ENCODE measurements at regions not wholly inside any gene's neighbourhood (a gene's known extent, or its start where the extent isn't known, plus 50 kb on each side); places are given as distances from the start of the nearest gene placed in this dataset.

DNA sequence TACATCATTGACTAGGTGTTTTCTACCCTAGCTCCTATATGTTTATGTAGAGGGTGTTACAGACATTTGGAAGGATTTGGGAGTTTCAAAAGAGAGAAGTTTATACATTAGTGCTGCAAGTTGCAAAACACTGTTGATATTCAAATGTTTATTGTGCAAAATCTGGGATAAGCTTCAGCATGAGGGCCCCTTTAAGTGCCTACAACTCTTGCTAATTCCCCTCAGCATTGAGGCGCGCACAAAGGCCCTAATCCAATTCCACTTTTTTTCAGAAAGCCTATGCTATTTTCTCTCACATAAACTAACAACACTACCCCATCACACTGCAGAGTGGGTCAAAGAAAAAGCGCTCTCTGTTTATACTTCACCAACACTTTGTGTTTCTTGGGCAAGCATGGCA lies 208.0 kb downstream of the NR2F2 start:
- H3K27me3 ChIP-seq (ENCODE audit: insufficient read depth, low read length), result no peaks in the 10 kb centered on the region
- 88% methylated on average over 3 of the region's 3 CpGs for WGBS

DNA sequence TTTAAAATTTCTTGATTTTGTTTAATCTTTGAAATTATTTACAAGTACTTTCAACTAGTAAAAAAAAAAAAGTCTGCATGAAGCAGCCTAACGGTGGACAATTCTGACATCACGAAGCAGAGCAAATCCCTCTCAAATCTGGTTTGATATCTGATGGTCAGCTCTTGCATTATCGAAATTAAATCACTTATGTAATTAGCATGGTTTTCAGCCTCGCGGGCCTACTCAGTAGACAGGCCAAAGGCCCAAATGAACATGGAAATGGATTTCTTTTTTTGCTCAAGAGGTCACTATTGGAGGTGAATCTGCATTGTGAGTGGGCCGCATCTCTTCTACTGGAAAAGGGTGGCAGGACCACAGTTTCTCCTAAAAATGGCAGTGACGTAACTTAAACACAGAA lies 209.8 kb downstream of the NR2F2 start:
- peaks cover 16% of the 10 kb centered on the region for H3K4me1 ChIP-seq (ENCODE audit: insufficient read depth, low read length)
- H3K9ac ChIP-seq (ENCODE audit: low read depth, low read length), result no peak overlapping the region
- no peak overlapping the region for H3K27ac ChIP-seq (ENCODE audit: low read depth, low read length)
- no peaks in the 10 kb centered on the region for H3K36me3 ChIP-seq (ENCODE audit: insufficient read depth, low read length)
- no peaks in the 10 kb centered on the region for H3K9me3 ChIP-seq (ENCODE audit: insufficient read depth, low read depth, low read length)
- WGBS, result 98% methylated on average over 7 of the region's 7 CpGs
- H3K4me3 ChIP-seq (ENCODE audit: low read length), result no peak overlapping the region
- H3K27me3 ChIP-seq (ENCODE audit: insufficient read depth, low read length), result no peaks in the 10 kb centered on the region

More for the DNA sequence above, 208.0 kb downstream of the NR2F2 start:
- Histone ChIP-seq H3K36me3 (ENCODE audit: insufficient read depth, low read length) (no peaks in the 10 kb centered on the region), H3K9me3 (ENCODE audit: insufficient read depth, low read depth, low read length) (no peaks in the 10 kb centered on the region), H3K9ac (ENCODE audit: low read depth, low read length) (no peak overlapping the region), H3K4me3 (ENCODE audit: low read length) (no peak overlapping the region), H3K4me1 (ENCODE audit: insufficient read depth, low read length) (peaks cover 16% of the 10 kb centered on the region), H3K27ac (ENCODE audit: low read depth, low read length) (no peak overlapping the region)

DNA sequence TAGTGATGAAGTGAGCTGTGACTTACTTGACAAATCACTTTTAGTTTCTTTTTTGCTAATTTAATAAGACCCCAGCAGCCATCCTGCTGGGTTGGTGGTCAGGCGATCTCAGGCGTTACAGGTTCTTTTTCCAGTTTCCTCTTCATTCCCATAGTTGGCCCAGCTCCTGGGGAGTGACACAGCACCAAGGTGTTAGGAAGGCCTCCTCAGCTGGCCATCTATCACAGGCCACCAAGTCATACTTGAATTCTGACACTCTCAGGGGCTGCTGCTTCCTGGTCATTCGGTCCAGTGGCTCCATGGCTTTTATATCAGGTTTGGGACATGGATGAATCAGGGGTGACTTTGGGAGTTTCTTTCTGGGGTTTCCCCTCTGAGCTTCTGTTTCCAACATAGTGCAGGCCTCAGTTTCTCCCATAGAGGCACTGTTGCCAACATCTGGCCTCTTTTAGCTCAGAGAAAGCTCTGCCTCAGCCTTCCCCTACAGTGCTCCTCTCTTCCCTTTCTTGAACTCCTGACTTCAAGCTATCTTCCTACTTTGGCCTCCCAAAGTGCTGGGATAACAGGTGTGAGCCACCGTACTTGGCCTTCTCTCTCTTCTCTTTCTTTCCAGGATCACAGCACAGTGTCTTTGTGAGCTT lies 211.8 kb downstream of the NR2F2 start:
- Histone ChIP-seq H3K9me3 (ENCODE audit: insufficient read depth, low read depth, low read length) (no peaks in the 10 kb centered on the region), H3K36me3 (ENCODE audit: insufficient read depth, low read length) (no peaks in the 10 kb centered on the region), H3K9ac (ENCODE audit: low read depth, low read length) (no peak overlapping the region), H3K27ac (ENCODE audit: low read depth, low read length) (no peak overlapping the region), H3K27me3 (ENCODE audit: insufficient read depth, low read length) (no peaks in the 10 kb centered on the region), H3K4me1 (ENCODE audit: insufficient read depth, low read length) (peaks cover 16% of the 10 kb centered on the region), H3K4me3 (ENCODE audit: low read length) (no peak overlapping the region)
- WGBS, result 97% methylated on average over 4 of the region's 4 CpGs

DNA sequence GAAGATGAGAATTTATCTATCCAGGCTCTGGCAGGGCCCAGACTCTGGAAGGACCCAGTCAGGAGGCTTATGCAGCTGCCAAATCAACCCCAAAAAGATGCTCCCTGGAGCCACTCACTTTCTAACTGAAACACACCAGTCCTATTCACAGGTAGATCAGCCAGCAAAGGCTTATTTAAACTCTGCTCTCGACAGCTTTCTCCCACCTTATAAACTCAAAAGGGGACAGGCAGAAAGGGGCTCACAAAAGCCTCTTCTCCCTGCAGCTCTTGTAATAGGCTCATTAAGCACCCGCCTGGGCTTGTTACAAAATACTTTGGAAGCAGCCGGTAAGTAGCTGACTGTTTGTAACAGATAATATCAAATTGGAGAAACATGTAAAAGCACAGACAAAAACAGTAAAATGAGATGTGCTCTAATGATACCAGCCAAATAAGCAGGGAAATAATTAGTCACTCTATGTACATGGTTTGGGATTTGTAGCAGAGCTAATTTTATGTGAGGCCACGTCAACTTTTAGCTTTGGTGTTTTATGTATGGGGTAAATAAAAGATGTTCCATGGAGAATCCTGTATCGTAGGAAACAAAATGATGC lies 213.8 kb downstream of the NR2F2 start:
- H3K4me3 ChIP-seq (ENCODE audit: low read length), result no peak overlapping the region
- no peaks in the 10 kb centered on the region for H3K9me3 ChIP-seq (ENCODE audit: insufficient read depth, low read depth, low read length)
- H3K27me3 ChIP-seq (ENCODE audit: insufficient read depth, low read length), result no peaks in the 10 kb centered on the region
- H3K9ac ChIP-seq (ENCODE audit: low read depth, low read length), result no peak overlapping the region
- 77% methylated on average over 5 of the region's 5 CpGs for WGBS
- no peaks in the 10 kb centered on the region for H3K36me3 ChIP-seq (ENCODE audit: insufficient read depth, low read length)
- no peaks in the 10 kb centered on the region for H3K4me1 ChIP-seq (ENCODE audit: insufficient read depth, low read length)
- H3K27ac ChIP-seq (ENCODE audit: low read depth, low read length), result no peak overlapping the region

- H3K36me3 ChIP-seq (ENCODE audit: insufficient read depth, low read length), result no peaks in the 10 kb centered on the region
- no peak overlapping the region for H3K27ac ChIP-seq (ENCODE audit: low read depth, low read length)
- no peak overlapping the region for H3K9ac ChIP-seq (ENCODE audit: low read depth, low read length)
- H3K4me1 ChIP-seq (ENCODE audit: insufficient read depth, low read length), result no peaks in the 10 kb centered on the region
- WGBS, result 100% methylated on average over 1 of the region's 1 CpG
- H3K4me3 ChIP-seq (ENCODE audit: low read length), result no peak overlapping the region
- H3K27me3 ChIP-seq (ENCODE audit: insufficient read depth, low read length), result no peaks in the 10 kb centered on the region
- H3K9me3 ChIP-seq (ENCODE audit: insufficient read depth, low read depth, low read length), result no peaks in the 10 kb centered on the region
Measured at GRCh38 chr15:96549136-96549535, 218.6 kb downstream of the NR2F2 start.

DNA sequence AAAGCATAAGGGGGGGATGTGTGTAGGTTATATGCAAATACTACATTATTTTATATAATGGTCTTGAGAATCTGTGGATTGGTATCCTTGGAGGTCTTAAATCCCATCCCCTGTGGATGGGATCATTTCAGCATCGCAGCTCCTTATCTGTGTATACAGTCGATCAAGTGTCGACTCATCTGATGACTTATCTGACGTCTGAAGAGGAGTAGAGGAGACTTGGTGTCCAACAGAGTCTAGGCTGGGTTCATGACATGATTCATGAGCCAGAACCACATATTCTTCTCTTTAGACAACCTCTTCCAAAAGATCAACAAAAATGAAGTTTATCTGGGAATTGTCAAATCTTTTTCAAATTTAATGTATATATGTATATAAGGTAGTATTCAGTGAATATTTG lies 220.7 kb downstream of the NR2F2 start:
- Histone ChIP-seq H3K27ac (ENCODE audit: low read depth, low read length) (no peak overlapping the region), H3K36me3 (ENCODE audit: insufficient read depth, low read length) (no peaks in the 10 kb centered on the region), H3K9me3 (ENCODE audit: insufficient read depth, low read depth, low read length) (no peaks in the 10 kb centered on the region), H3K27me3 (ENCODE audit: insufficient read depth, low read length) (no peaks in the 10 kb centered on the region), H3K4me3 (ENCODE audit: low read length) (no peak overlapping the region), H3K4me1 (ENCODE audit: insufficient read depth, low read length) (no peaks in the 10 kb centered on the region), H3K9ac (ENCODE audit: low read depth, low read length) (no peak overlapping the region)
- 96% methylated on average over 4 of the region's 4 CpGs for WGBS

- H3K27ac ChIP-seq (ENCODE audit: low read depth, low read length), result no peak overlapping the region
- H3K4me1 ChIP-seq (ENCODE audit: insufficient read depth, low read length), result no peaks in the 10 kb centered on the region
- H3K9ac ChIP-seq (ENCODE audit: low read depth, low read length), result no peak overlapping the region
- no peaks in the 10 kb centered on the region for H3K36me3 ChIP-seq (ENCODE audit: insufficient read depth, low read length)
- no peak overlapping the region for H3K4me3 ChIP-seq (ENCODE audit: low read length)
- H3K27me3 ChIP-seq (ENCODE audit: insufficient read depth, low read length), result no peaks in the 10 kb centered on the region
- 93% methylated on average over 3 of the region's 3 CpGs for WGBS
- H3K9me3 ChIP-seq (ENCODE audit: insufficient read depth, low read depth, low read length), result no peaks in the 10 kb centered on the region
Measured at GRCh38 chr15:96551722-96552121, 221.2 kb downstream of the NR2F2 start.

DNA sequence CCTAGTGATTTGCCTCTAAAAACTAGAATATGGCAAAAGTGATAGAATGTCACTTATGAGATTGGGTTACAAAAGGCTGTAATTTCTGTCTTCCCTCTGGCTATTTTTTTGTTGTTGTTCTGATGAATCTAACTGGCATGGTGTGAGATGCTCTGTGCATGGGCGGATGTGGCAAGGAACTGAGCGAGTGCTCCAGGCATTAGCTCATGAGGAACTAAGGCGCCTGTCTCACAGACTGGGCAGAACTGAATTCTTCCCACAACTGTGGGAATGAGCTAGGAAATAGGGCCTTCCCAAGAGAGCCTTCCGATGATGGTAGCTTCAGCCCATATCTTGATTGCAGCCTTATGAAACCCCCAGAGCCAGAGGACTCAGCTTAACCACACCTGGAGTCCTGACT lies 222.5 kb downstream of the NR2F2 start:
- Histone ChIP-seq H3K4me1 (ENCODE audit: insufficient read depth, low read length) (no peaks in the 10 kb centered on the region), H3K4me3 (ENCODE audit: low read length) (no peak overlapping the region), H3K27ac (ENCODE audit: low read depth, low read length) (no peak overlapping the region), H3K9me3 (ENCODE audit: insufficient read depth, low read depth, low read length) (no peaks in the 10 kb centered on the region), H3K36me3 (ENCODE audit: insufficient read depth, low read length) (no peaks in the 10 kb centered on the region), H3K9ac (ENCODE audit: low read depth, low read length) (no peak overlapping the region), H3K27me3 (ENCODE audit: insufficient read depth, low read length) (no peaks in the 10 kb centered on the region)
- 85% methylated on average over 4 of the region's 4 CpGs for WGBS

DNA sequence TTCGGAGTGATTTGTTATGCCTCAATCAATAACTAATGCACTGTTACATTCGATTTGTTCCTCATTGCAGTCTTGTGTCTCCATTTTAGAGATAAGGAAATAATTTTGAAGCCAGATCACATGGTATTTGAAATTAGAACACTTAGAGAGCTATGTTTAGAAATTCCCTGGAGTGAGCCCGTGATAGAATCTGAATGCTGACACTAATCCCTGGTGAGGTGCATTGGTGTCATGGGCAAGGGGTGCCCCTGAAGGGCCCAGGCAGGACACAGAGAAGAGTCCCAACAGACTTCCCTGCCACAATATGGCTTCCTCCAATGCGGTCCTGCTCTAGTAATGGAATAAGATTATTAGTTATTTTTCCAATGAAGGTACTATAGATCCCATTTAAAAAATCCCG lies 223.0 kb downstream of the NR2F2 start:
- H3K36me3 ChIP-seq (ENCODE audit: insufficient read depth, low read length), result no peaks in the 10 kb centered on the region
- H3K4me3 ChIP-seq (ENCODE audit: low read length), result no peak overlapping the region
- H3K9me3 ChIP-seq (ENCODE audit: insufficient read depth, low read depth, low read length), result no peaks in the 10 kb centered on the region
- no peak overlapping the region for H3K9ac ChIP-seq (ENCODE audit: low read depth, low read length)
- no peaks in the 10 kb centered on the region for H3K27me3 ChIP-seq (ENCODE audit: insufficient read depth, low read length)
- no peaks in the 10 kb centered on the region for H3K4me1 ChIP-seq (ENCODE audit: insufficient read depth, low read length)
- H3K27ac ChIP-seq (ENCODE audit: low read depth, low read length), result no peak overlapping the region
- WGBS, result 94% methylated on average over 5 of the region's 5 CpGs

DNA sequence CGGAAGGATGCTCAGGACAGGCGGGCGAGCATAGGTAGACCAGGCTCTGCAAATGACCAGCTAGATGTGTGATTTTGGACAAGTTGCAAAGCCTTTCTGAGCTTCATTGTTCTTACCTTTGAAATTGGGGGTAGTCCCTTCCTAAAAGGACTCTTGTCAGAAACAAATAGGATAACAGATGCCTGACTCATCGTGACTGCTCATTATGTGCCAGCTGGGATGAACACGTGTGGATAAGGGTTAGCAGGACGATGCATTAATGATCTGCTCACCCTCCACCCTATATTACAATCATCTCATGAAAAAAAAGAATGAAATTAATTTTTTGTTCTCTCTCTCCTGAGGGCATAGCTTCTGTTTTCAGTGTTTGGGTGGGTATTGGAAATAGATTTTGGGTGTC lies 223.4 kb downstream of the NR2F2 start:
- H3K4me1 ChIP-seq (ENCODE audit: insufficient read depth, low read length), result no peaks in the 10 kb centered on the region
- WGBS, result 90% methylated on average over 6 of the region's 6 CpGs
- no peaks in the 10 kb centered on the region for H3K27me3 ChIP-seq (ENCODE audit: insufficient read depth, low read length)
- H3K36me3 ChIP-seq (ENCODE audit: insufficient read depth, low read length), result no peaks in the 10 kb centered on the region
- no peak overlapping the region for H3K4me3 ChIP-seq (ENCODE audit: low read length)
- no peak overlapping the region for H3K27ac ChIP-seq (ENCODE audit: low read depth, low read length)
- H3K9me3 ChIP-seq (ENCODE audit: insufficient read depth, low read depth, low read length), result no peaks in the 10 kb centered on the region
- no peak overlapping the region for H3K9ac ChIP-seq (ENCODE audit: low read depth, low read length)

DNA sequence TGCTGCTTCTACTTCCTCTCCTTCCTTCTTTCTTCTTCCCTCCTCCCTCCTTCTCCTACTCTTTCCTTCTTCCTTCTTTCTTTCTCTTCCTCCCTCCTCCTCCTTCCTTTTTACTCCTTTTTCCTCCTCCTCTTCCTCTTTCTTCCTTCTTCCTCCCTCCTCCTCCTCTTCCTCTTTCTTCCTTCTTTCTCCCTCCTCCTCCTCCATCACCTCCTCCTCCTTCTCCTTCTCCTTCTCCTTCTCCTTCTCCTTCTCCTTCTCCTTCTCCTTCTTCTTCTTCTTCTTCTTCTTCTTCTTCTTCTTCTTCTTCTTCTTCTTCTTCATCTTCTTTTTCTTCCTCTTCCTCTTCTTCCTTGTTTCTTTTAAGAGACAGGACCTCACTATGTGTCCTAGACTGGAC lies 224.0 kb downstream of the NR2F2 start:
- Histone ChIP-seq H3K4me3 (ENCODE audit: low read length) (no peak overlapping the region), H3K9ac (ENCODE audit: low read depth, low read length) (no peak overlapping the region), H3K4me1 (ENCODE audit: insufficient read depth, low read length) (no peaks in the 10 kb centered on the region), H3K27me3 (ENCODE audit: insufficient read depth, low read length) (no peaks in the 10 kb centered on the region), H3K9me3 (ENCODE audit: insufficient read depth, low read depth, low read length) (no peaks in the 10 kb centered on the region), H3K36me3 (ENCODE audit: insufficient read depth, low read length) (no peaks in the 10 kb centered on the region), H3K27ac (ENCODE audit: low read depth, low read length) (no peak overlapping the region)

DNA sequence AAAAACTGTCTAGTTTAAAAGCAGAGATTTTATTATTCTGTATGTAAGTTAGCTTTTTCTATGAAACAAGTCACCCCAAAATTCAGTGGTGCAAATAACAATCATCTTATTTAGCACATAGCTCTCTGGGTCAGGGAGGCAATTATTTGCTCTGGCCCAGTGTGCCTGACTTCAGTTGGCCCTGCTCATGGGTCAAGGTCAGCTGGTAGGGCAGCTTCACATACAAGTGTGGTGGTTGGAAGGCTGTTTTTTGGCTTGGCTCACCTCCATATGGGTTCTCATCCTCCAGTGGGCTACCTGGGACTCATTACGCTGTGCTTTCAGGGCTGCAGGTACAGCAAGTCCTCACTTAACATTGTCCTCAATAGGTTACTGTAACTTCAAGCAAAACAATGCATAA lies 228.6 kb downstream of the NR2F2 start:
- H3K27me3 ChIP-seq (ENCODE audit: insufficient read depth, low read length), result no peaks in the 10 kb centered on the region
- no peak overlapping the region for H3K9ac ChIP-seq (ENCODE audit: low read depth, low read length)
- no peaks in the 10 kb centered on the region for H3K9me3 ChIP-seq (ENCODE audit: insufficient read depth, low read depth, low read length)
- WGBS, result 94% methylated on average over 1 of the region's 1 CpG
- H3K4me1 ChIP-seq (ENCODE audit: insufficient read depth, low read length), result no peaks in the 10 kb centered on the region
- no peak overlapping the region for H3K4me3 ChIP-seq (ENCODE audit: low read length)
- no peak overlapping the region for H3K27ac ChIP-seq (ENCODE audit: low read depth, low read length)
- no peaks in the 10 kb centered on the region for H3K36me3 ChIP-seq (ENCODE audit: insufficient read depth, low read length)

Measured in HUES64 (cell line).